Endothelial cell (in vitro differentiated cells): ENCODE measurements at regions not wholly inside any gene's neighbourhood (a gene's known extent, or its start where the extent isn't known, plus 50 kb on each side); places are given as distances from the start of the nearest gene placed in this dataset.
"Not testable (repeated sequence)": the region's sequence is repeated elsewhere in the genome, so short reads cannot be mapped to it uniquely, and the experiment has no call there.

Experiments used
- DNase-seq: peaks from one replicate; pipeline ENCODE4 v3.0.0; 2021; ENCODE audit warnings: low spot score
- H3K27ac Mint-ChIP-seq: one replicate; pipeline ENCODE4 v1.8.0; 2021; ENCODE audit warnings: mixed read lengths, inconsistent platforms; ENCODE audit not compliant: unreplicated experiment
- H3K27me3 Mint-ChIP-seq: one replicate; pipeline ENCODE4 v1.8.0; 2021; ENCODE audit warnings: mild to moderate bottlenecking, moderate library complexity, mixed read lengths, inconsistent platforms; ENCODE audit not compliant: unreplicated experiment
- H3K36me3 Mint-ChIP-seq: one replicate; pipeline ENCODE4 v1.8.0; 2021; ENCODE audit warnings: mild to moderate bottlenecking, low read depth, mixed read lengths, inconsistent platforms; ENCODE audit not compliant: unreplicated experiment
- H3K4me1 Mint-ChIP-seq: one replicate; pipeline ENCODE4 v1.8.0; 2021; ENCODE audit warnings: mild to moderate bottlenecking, mixed read lengths, inconsistent platforms; ENCODE audit not compliant: unreplicated experiment
- H3K4me3 Mint-ChIP-seq: one replicate; pipeline ENCODE4 v1.8.0; 2021; ENCODE audit warnings: mild to moderate bottlenecking, mixed read lengths, inconsistent platforms; ENCODE audit not compliant: unreplicated experiment
- H3K9me3 Mint-ChIP-seq: one replicate; pipeline ENCODE4 v1.8.0; 2021; ENCODE audit warnings: mixed read lengths, inconsistent platforms; ENCODE audit not compliant: unreplicated experiment

- not testable (repeated sequence) for H3K36me3 Mint-ChIP-seq, H3K4me1 Mint-ChIP-seq, H3K4me3 Mint-ChIP-seq, DNase-seq, H3K9me3 Mint-ChIP-seq, H3K27ac Mint-ChIP-seq, H3K27me3 Mint-ChIP-seq
These were observed 195.6 kb downstream of the POTEG start for GRCh38 chr14:19238584-19238983.

- H3K9me3 Mint-ChIP-seq, H3K4me3 Mint-ChIP-seq, H3K27me3 Mint-ChIP-seq, H3K4me1 Mint-ChIP-seq, DNase-seq, H3K27ac Mint-ChIP-seq, H3K36me3 Mint-ChIP-seq: not testable (repeated sequence)
These were observed 194.2 kb downstream of the POTEG start for GRCh38 chr14:19239981-19240380.

- not testable (repeated sequence) for DNase-seq, H3K9me3 Mint-ChIP-seq, H3K27ac Mint-ChIP-seq, H3K36me3 Mint-ChIP-seq, H3K27me3 Mint-ChIP-seq, H3K4me3 Mint-ChIP-seq, H3K4me1 Mint-ChIP-seq
These were observed 193.8 kb downstream of the POTEG start for GRCh38 chr14:19240387-19240786.

- H3K27me3 Mint-ChIP-seq, H3K4me1 Mint-ChIP-seq, H3K4me3 Mint-ChIP-seq, H3K36me3 Mint-ChIP-seq, H3K9me3 Mint-ChIP-seq, H3K27ac Mint-ChIP-seq, DNase-seq: not testable (repeated sequence)
These were observed 192.7 kb downstream of the POTEG start for GRCh38 chr14:19241451-19241850.

- H3K27me3 Mint-ChIP-seq, H3K9me3 Mint-ChIP-seq, DNase-seq, H3K27ac Mint-ChIP-seq, H3K36me3 Mint-ChIP-seq, H3K4me1 Mint-ChIP-seq, H3K4me3 Mint-ChIP-seq: not testable (repeated sequence)
These were observed 191.6 kb downstream of the POTEG start for GRCh38 chr14:19242529-19242928.

- DNase-seq, H3K4me3 Mint-ChIP-seq, H3K27ac Mint-ChIP-seq, H3K36me3 Mint-ChIP-seq, H3K4me1 Mint-ChIP-seq, H3K9me3 Mint-ChIP-seq, H3K27me3 Mint-ChIP-seq: not testable (repeated sequence)
These were observed 167.2 kb downstream of the POTEG start for GRCh38 chr14:19266908-19267307.

- not testable (repeated sequence) for H3K36me3 Mint-ChIP-seq, H3K4me3 Mint-ChIP-seq, H3K9me3 Mint-ChIP-seq, H3K27me3 Mint-ChIP-seq, H3K27ac Mint-ChIP-seq, DNase-seq, H3K4me1 Mint-ChIP-seq
These were observed 166.5 kb downstream of the POTEG start for GRCh38 chr14:19267636-19268035.

- H3K27me3 Mint-ChIP-seq, H3K36me3 Mint-ChIP-seq, H3K4me1 Mint-ChIP-seq, H3K9me3 Mint-ChIP-seq, DNase-seq, H3K27ac Mint-ChIP-seq, H3K4me3 Mint-ChIP-seq: not testable (repeated sequence)
These were observed 166.0 kb downstream of the POTEG start for GRCh38 chr14:19268047-19268627.

- H3K4me3 Mint-ChIP-seq, H3K9me3 Mint-ChIP-seq, H3K36me3 Mint-ChIP-seq, DNase-seq, H3K27ac Mint-ChIP-seq, H3K27me3 Mint-ChIP-seq, H3K4me1 Mint-ChIP-seq: not testable (repeated sequence)
These were observed 161.9 kb downstream of the POTEG start for GRCh38 chr14:19272235-19272634.

GRCh38 chr14:19289669-19290068, 144.5 kb downstream of the POTEG start:
- not testable (repeated sequence) for H3K27me3 Mint-ChIP-seq, H3K9me3 Mint-ChIP-seq, H3K4me3 Mint-ChIP-seq, H3K4me1 Mint-ChIP-seq, DNase-seq, H3K36me3 Mint-ChIP-seq, H3K27ac Mint-ChIP-seq

- not testable (repeated sequence) for H3K27me3 Mint-ChIP-seq, H3K27ac Mint-ChIP-seq, H3K9me3 Mint-ChIP-seq, H3K36me3 Mint-ChIP-seq, H3K4me3 Mint-ChIP-seq, DNase-seq, H3K4me1 Mint-ChIP-seq
These were observed 133.9 kb downstream of the POTEG start for GRCh38 chr14:19300243-19300642.

GRCh38 chr14:19300838-19301237, 133.3 kb downstream of the POTEG start:
- not testable (repeated sequence) for H3K9me3 Mint-ChIP-seq, H3K27ac Mint-ChIP-seq, H3K27me3 Mint-ChIP-seq, DNase-seq, H3K4me1 Mint-ChIP-seq, H3K36me3 Mint-ChIP-seq, H3K4me3 Mint-ChIP-seq

GRCh38 chr14:19303844-19304243, 130.3 kb downstream of the POTEG start:
- not testable (repeated sequence) for H3K27ac Mint-ChIP-seq, H3K4me3 Mint-ChIP-seq, H3K9me3 Mint-ChIP-seq, DNase-seq, H3K27me3 Mint-ChIP-seq, H3K4me1 Mint-ChIP-seq, H3K36me3 Mint-ChIP-seq
